ENCODE measurements at regions not wholly inside any gene's neighbourhood (a gene's known extent, or its start where the extent isn't known, plus 50 kb on each side); places are given as distances from the start of the nearest gene placed in this dataset.
A peak's percentile ranks its signal among the peaks of the same experiment; 100 is the strongest.

DNA sequence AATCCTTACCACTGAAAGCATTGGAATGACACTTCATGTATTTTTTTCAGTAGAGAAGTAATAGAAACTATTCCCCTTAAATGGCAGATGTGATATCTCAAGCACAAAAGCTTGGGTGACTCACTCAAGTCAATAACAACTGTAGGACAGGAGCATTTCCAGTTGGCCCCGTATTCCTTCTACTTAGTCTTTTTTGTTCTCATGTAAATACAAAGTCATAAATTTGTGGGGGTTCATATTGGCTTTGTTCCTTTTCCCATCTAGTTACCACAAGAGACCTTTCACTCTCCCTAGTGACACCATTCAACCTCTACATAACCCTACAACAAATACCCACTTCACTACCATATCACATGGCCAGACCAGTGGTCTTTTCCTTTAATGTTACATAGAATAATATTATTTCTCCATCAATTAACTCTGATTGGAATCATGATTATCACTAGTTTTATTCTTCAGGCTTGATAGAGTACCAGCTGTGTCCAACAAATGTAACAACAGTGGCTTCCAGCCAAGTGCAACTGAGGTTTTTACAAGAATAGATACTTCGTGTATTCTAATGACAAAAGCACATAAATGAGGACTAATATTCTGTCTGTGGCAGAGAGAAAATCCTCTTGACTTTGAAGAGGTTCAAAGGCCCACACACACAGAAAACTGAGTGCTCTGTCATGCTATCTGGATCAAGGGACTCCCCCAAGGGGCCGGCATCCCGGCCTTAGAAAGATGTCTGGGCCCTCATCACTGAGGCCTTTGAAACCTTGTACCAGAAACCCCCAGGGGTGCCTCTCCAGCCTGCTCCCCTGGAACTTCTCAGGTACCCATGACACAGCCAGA is 94.0 kb upstream of the THBS1 start:
- Histone ChIP-seq H3K27me3 (replicated peaks; ENCODE audit: insufficient read depth) (no peaks in the 10 kb centered on the region), H3K4me3 (no peak overlapping the region), H3K9me3 (no peaks in the 10 kb centered on the region), H3K27ac (no peak overlapping the region), H3K36me3 (no peaks in the 10 kb centered on the region), H3K4me1 (ENCODE audit: control insufficient read depth in 1 of 2, low read depth in 2 of 2) (peaks cover 0 to 2% of the 10 kb centered on the region in 2 donors)
- TF ChIP-seq CTCF (IDR thresholded peaks at IDR 0.05), result no peak
- no peak for ATAC-seq (ENCODE audit: insufficient number of reproducible peaks, low FRiP score, low read depth)
- DNase-seq (ENCODE audit: low spot score), result no peak

DNA sequence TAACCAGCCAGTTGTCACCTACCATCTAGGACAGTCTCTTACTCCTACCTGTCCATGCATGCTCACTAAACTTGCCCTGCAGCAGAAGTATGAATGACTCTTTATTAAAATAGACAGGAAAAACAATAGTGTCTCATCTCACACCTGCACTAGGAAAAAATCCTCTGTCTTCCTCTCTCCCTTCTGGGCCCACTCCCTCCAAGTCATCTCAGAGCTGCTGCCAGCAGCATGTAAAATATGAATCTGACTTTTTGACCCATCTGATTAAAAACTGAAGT is 93.5 kb upstream of the THBS1 start:
- DNase-seq (ENCODE audit: low spot score) (no peak), ATAC-seq (ENCODE audit: insufficient number of reproducible peaks, low FRiP score, low read depth) (no peak)
- no peak overlapping the region for H3K27ac ChIP-seq
- H3K27me3 ChIP-seq (replicated peaks; ENCODE audit: insufficient read depth), result no peaks in the 10 kb centered on the region
- TF ChIP-seq CTCF (IDR thresholded peaks at IDR 0.05), result no peak
- H3K4me3 ChIP-seq, result no peak overlapping the region
- peaks cover 0 to 5% of the 10 kb centered on the region in 2 donors for H3K4me1 ChIP-seq (ENCODE audit: control insufficient read depth in 1 of 2, low read depth in 2 of 2)
- no peaks in the 10 kb centered on the region for H3K36me3 ChIP-seq
- H3K9me3 ChIP-seq, result no peaks in the 10 kb centered on the region

DNA sequence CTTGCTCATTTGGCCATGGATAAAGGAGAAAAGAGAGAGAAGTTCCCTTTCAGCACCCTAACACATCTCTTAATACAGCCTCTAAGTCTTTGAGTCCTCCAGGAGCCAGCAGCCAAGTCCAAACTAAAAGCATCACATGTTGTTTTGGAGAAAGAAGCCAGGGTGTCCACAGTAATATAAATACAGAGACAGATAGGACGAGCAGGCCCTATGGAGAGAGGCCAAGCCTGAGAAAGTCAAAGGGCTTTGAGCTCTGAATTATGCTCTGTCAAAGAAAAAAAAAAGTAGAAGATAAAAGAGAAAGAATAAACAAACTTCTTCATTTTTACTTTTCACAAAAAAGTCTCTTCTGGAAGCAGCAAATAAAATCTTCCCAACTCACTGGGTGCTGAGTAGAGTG is 92.4 kb upstream of the THBS1 start:
- no peak for TF ChIP-seq CTCF (IDR thresholded peaks at IDR 0.05)
- Histone ChIP-seq H3K9me3 (no peaks in the 10 kb centered on the region), H3K36me3 (no peaks in the 10 kb centered on the region), H3K27ac (no peak overlapping the region), H3K27me3 (replicated peaks; ENCODE audit: insufficient read depth) (no peaks in the 10 kb centered on the region), H3K4me3 (no peak overlapping the region), H3K4me1 (ENCODE audit: control insufficient read depth in 1 of 2, low read depth in 2 of 2) (peaks cover 3 to 5% of the 10 kb centered on the region in 2 donors)
- ATAC-seq (ENCODE audit: insufficient number of reproducible peaks, low FRiP score, low read depth) (no peak), DNase-seq (ENCODE audit: low spot score) (no peak)

- no peak overlapping the region for H3K27ac ChIP-seq
- H3K36me3 ChIP-seq, result no peaks in the 10 kb centered on the region
- H3K4me3 ChIP-seq, result no peak overlapping the region
- H3K27me3 ChIP-seq (replicated peaks; ENCODE audit: insufficient read depth), result no peaks in the 10 kb centered on the region
- no peaks in the 10 kb centered on the region for H3K9me3 ChIP-seq
- ATAC-seq (ENCODE audit: insufficient number of reproducible peaks, low FRiP score, low read depth) (no peak), DNase-seq (ENCODE audit: low spot score) (no peak)
- peaks cover 3 to 5% of the 10 kb centered on the region in 2 donors for H3K4me1 ChIP-seq (ENCODE audit: control insufficient read depth in 1 of 2, low read depth in 2 of 2)
- no peak for TF ChIP-seq CTCF (IDR thresholded peaks at IDR 0.05)
Measured at GRCh38 chr15:39488961-39489360, 91.9 kb upstream of the THBS1 start.

- ATAC-seq (ENCODE audit: insufficient number of reproducible peaks, low FRiP score, low read depth) (no peak), DNase-seq (ENCODE audit: low spot score) (no peak)
- Histone ChIP-seq H3K27me3 (replicated peaks; ENCODE audit: insufficient read depth) (no peaks in the 10 kb centered on the region), H3K9me3 (no peaks in the 10 kb centered on the region), H3K4me3 (no peak overlapping the region), H3K36me3 (no peaks in the 10 kb centered on the region), H3K27ac (peak overlapping the region in 1 of 2 donors; percentile 41), H3K4me1 (ENCODE audit: control insufficient read depth in 1 of 2, low read depth in 2 of 2) (peaks cover 3 to 5% of the 10 kb centered on the region in 2 donors)
- TF ChIP-seq CTCF (IDR thresholded peaks at IDR 0.05), result no peak
Measured at GRCh38 chr15:39491115-39491885, 89.6 kb upstream of the THBS1 start.

Data from thoracic aorta (tissue), 2 donors.